ENCODE measurements at regions not wholly inside any gene's neighbourhood (a gene's known extent, or its start where the extent isn't known, plus 50 kb on each side); places are given as distances from the start of the nearest gene placed in this dataset.

DNA sequence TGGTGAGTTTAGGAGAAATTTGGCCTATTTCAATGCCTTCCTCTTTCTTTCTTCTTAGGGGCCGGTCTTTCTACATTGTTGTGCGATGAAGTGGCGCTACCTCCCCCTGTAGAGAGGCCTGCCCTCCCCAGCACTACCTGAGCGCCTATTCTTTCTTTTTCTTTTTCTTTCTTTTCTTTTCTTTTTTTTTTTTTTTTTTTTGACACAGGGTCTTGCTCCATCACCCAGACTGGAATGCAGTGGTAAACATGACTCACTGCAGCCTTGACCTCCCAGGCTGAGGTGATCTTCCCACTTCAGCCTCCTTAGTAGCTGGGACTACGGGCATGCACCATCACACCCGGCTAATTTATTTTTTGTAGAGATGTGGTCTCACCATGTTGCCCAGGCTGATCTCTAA lies 136.1 kb upstream of the MAX start:
- Histone ChIP-seq H3K9me3 (ENCODE audit: insufficient read depth, low read depth, low read length) (no peaks in the 10 kb centered on the region), H3K9ac (ENCODE audit: low read depth, low read length, poor library complexity, severe bottlenecking) (no peak overlapping the region), H2AFZ (ENCODE audit: low read length) (no peak overlapping the region), H3K79me2 (ENCODE audit: insufficient read depth, low read length) (no peaks in the 10 kb centered on the region), H4K20me1 (ENCODE audit: insufficient read depth, low read length, poor library complexity, severe bottlenecking) (no peaks in the 10 kb centered on the region), H3K4me3 (ENCODE audit: low read length, poor library complexity, severe bottlenecking) (no peak overlapping the region), H3K36me3 (ENCODE audit: insufficient read depth, low read length) (no peaks in the 10 kb centered on the region), H3F3A (ENCODE audit: low read depth) (no peaks in the 10 kb centered on the region), H3K4me2 (ENCODE audit: low read depth, low read length, poor library complexity, severe bottlenecking) (no peak overlapping the region), H3K9me2 (replicated peaks; ENCODE audit: low read depth, low read length) (no peaks in the 10 kb centered on the region), H3K27me3 (ENCODE audit: insufficient read depth, low read length, poor library complexity, severe bottlenecking) (no peaks in the 10 kb centered on the region), H3K4me1 (ENCODE audit: insufficient read depth, low read length, poor library complexity, severe bottlenecking) (peaks cover under 1% of the 10 kb centered on the region)
- no peak for TF ChIP-seq EZH2phosphoT487 (IDR thresholded peaks at IDR 0.05; ENCODE audit: borderline replicate concordance)
- TF ChIP-seq, protein P1, sequence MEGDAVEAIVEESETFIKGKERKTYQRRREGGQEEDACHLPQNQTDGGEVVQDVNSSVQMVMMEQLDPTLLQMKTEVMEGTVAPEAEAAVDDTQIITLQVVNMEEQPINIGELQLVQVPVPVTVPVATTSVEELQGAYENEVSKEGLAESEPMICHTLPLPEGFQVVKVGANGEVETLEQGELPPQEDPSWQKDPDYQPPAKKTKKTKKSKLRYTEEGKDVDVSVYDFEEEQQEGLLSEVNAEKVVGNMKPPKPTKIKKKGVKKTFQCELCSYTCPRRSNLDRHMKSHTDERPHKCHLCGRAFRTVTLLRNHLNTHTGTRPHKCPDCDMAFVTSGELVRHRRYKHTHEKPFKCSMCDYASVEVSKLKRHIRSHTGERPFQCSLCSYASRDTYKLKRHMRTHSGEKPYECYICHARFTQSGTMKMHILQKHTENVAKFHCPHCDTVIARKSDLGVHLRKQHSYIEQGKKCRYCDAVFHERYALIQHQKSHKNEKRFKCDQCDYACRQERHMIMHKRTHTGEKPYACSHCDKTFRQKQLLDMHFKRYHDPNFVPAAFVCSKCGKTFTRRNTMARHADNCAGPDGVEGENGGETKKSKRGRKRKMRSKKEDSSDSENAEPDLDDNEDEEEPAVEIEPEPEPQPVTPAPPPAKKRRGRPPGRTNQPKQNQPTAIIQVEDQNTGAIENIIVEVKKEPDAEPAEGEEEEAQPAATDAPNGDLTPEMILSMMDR (conservative IDR thresholded peaks at IDR 0.05; ENCODE audit: low read length) = no peak

DNA sequence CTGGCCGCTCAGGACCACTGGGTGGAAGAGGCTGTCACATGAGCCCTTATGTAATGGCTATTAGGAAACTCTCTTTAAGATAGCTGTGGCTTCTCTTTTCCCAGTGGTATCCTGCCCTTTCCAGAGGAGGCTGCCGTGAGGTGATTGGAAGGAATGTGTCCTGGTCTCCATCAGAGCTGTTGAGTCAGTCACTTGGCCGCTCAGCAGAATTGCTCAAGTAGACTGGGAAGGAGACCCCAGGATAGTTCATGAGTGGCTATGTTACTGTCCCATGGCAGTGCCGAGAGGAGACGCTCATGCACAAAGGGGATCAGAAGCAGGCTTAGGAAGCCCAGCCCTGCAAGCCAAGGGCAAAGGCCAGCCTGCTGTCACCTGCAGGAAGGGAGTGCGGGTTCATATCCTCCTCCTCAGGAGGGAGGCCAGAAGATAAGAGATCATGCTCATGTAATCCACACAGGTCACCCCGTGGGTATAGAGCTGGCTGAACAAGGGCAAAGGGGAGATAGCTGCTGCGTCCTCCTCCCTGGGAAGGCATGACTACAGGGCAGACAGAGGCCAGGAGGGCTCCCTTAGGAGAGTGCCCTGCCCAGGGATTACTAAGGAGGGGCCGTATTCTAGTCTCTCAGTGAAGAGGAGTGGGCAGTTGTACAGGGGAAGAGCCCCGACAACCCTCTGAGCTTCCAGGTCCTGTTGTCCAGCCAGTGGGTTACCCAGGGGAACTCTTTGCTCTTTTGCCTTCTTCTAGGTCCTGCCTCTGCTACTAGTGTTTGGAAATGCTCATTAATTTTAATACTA lies 137.0 kb upstream of the MAX start:
- TF ChIP-seq, protein P1 (conservative IDR thresholded peaks at IDR 0.05; ENCODE audit: low read length) = no peak
- no peak for TF ChIP-seq EZH2phosphoT487 (IDR thresholded peaks at IDR 0.05; ENCODE audit: borderline replicate concordance)
- Histone ChIP-seq H4K20me1 (ENCODE audit: insufficient read depth, low read length, poor library complexity, severe bottlenecking) (no peaks in the 10 kb centered on the region), H3K9me2 (replicated peaks; ENCODE audit: low read depth, low read length) (no peaks in the 10 kb centered on the region), H3K79me2 (ENCODE audit: insufficient read depth, low read length) (no peaks in the 10 kb centered on the region), H3K9me3 (ENCODE audit: insufficient read depth, low read depth, low read length) (no peaks in the 10 kb centered on the region), H3F3A (ENCODE audit: low read depth) (no peaks in the 10 kb centered on the region), H3K27me3 (ENCODE audit: insufficient read depth, low read length, poor library complexity, severe bottlenecking) (peaks cover under 1% of the 10 kb centered on the region), H3K4me3 (ENCODE audit: low read length, poor library complexity, severe bottlenecking) (no peak overlapping the region), H3K36me3 (ENCODE audit: insufficient read depth, low read length) (no peaks in the 10 kb centered on the region), H3K4me2 (ENCODE audit: low read depth, low read length, poor library complexity, severe bottlenecking) (no peak overlapping the region), H2AFZ (ENCODE audit: low read length) (no peak overlapping the region), H3K9ac (ENCODE audit: low read depth, low read length, poor library complexity, severe bottlenecking) (no peak overlapping the region), H3K4me1 (ENCODE audit: insufficient read depth, low read length, poor library complexity, severe bottlenecking) (peaks cover 9% of the 10 kb centered on the region)

DNA sequence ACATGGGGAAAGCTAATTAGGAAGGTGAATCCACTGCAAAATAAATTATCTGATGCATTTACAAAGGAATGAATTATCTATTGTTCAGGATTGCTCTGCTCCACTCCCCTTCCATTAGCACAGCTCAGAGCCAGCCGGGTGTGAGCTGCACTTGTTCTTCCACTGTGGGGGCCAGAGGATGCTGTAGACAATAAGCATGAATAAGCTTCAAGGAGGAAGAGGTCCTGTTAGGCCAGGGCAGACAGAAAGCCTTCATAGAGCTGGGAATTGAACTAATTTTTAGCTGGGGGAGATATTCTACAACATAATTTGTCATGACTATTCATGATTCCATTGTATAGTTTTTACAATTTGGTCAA lies 137.6 kb upstream of the MAX start:
- Histone ChIP-seq H3K27me3 (ENCODE audit: insufficient read depth, low read length, poor library complexity, severe bottlenecking) (peaks cover 6% of the 10 kb centered on the region), H3K9ac (ENCODE audit: low read depth, low read length, poor library complexity, severe bottlenecking) (no peak overlapping the region), H3K9me3 (ENCODE audit: insufficient read depth, low read depth, low read length) (no peaks in the 10 kb centered on the region), H2AFZ (ENCODE audit: low read length) (no peak overlapping the region), H3K79me2 (ENCODE audit: insufficient read depth, low read length) (no peaks in the 10 kb centered on the region), H3K4me1 (ENCODE audit: insufficient read depth, low read length, poor library complexity, severe bottlenecking) (peaks cover 11% of the 10 kb centered on the region), H3F3A (ENCODE audit: low read depth) (no peaks in the 10 kb centered on the region), H3K4me3 (ENCODE audit: low read length, poor library complexity, severe bottlenecking) (no peak overlapping the region), H3K36me3 (ENCODE audit: insufficient read depth, low read length) (no peaks in the 10 kb centered on the region), H4K20me1 (ENCODE audit: insufficient read depth, low read length, poor library complexity, severe bottlenecking) (no peaks in the 10 kb centered on the region), H3K4me2 (ENCODE audit: low read depth, low read length, poor library complexity, severe bottlenecking) (no peak overlapping the region), H3K9me2 (replicated peaks; ENCODE audit: low read depth, low read length) (no peaks in the 10 kb centered on the region)
- TF ChIP-seq EZH2phosphoT487 (IDR thresholded peaks at IDR 0.05; ENCODE audit: borderline replicate concordance) = no peak
- TF ChIP-seq, protein P1 (conservative IDR thresholded peaks at IDR 0.05; ENCODE audit: low read length) = no peak
